Stimulated activated effector memory CD8-positive, alpha-beta T cell treated with anti-CD3 and anti-CD28 coated beads, Interleukin-12 subunit alpha, Interleukin-12 subunit beta, amount 100 ng/mL, for 72 hours (primary cell): ENCODE measurements at regions not wholly inside any gene's neighbourhood (a gene's known extent, or its start where the extent isn't known, plus 50 kb on each side); places are given as distances from the start of the nearest gene placed in this dataset.

Source experiments
- ATAC-seq: fragments of 150-1000 bp; cut with Tn5 transposase; 2 replicates; pipeline ENCODE4 v1.10.0; 2021
- DNase-seq, 2 donors: peaks; one replicate each; pipeline ENCODE4 v3.0.0; 2021 to 2022; ENCODE audit warnings: low spot score in 2 of 2
- H3K27ac Mint-ChIP-seq: one replicate; pipeline ENCODE4 v1.8.0; 2022; ENCODE audit warnings: mild to moderate bottlenecking, mixed read lengths
- H3K36me3 Mint-ChIP-seq: one replicate; pipeline ENCODE4 v1.8.0; 2022; ENCODE audit warnings: mild to moderate bottlenecking, mixed read lengths
- H3K4me1 Mint-ChIP-seq: one replicate; pipeline ENCODE4 v1.8.0; 2022; ENCODE audit warnings: mixed read lengths
- H3K4me3 Mint-ChIP-seq: one replicate; pipeline ENCODE4 v1.8.0; 2022; ENCODE audit warnings: mild to moderate bottlenecking, mixed read lengths
- H3K9me3 Mint-ChIP-seq: one replicate; pipeline ENCODE4 v1.8.0; 2022; ENCODE audit warnings: mixed read lengths

GRCh38 chr2:120993661-120994060 lies 258.0 kb downstream of the GLI2 start:
- H3K4me1 Mint-ChIP-seq, result no peaks in the 10 kb centered on the region
- H3K9me3 Mint-ChIP-seq, result no peaks in the 10 kb centered on the region
- H3K4me3 Mint-ChIP-seq, result no peak overlapping the region
- no peaks in the 10 kb centered on the region for H3K36me3 Mint-ChIP-seq
- ATAC-seq, result no peak
- no peak for DNase-seq
- H3K27ac Mint-ChIP-seq, result no peak overlapping the region

GRCh38 chr2:120994301-120994995 lies 258.8 kb downstream of the GLI2 start:
- DNase-seq (no peak), ATAC-seq (no peak)
- H3K4me3 Mint-ChIP-seq, result no peak overlapping the region
- no peaks in the 10 kb centered on the region for H3K4me1 Mint-ChIP-seq
- no peak overlapping the region for H3K27ac Mint-ChIP-seq
- no peaks in the 10 kb centered on the region for H3K9me3 Mint-ChIP-seq
- H3K36me3 Mint-ChIP-seq, result no peaks in the 10 kb centered on the region

- Mint-ChIP-seq H3K4me1 (no peaks in the 10 kb centered on the region), H3K9me3 (peaks cover 2% of the 10 kb centered on the region), H3K36me3 (no peaks in the 10 kb centered on the region), H3K27ac (no peak overlapping the region), H3K4me3 (no peak overlapping the region)
- ATAC-seq, result no peak
- no peak for DNase-seq
Observed at GRCh38 chr2:120995152-120995551, 259.5 kb downstream of the GLI2 start.

- no peak overlapping the region for H3K4me3 Mint-ChIP-seq
- no peak for ATAC-seq
- no peak for DNase-seq
- H3K27ac Mint-ChIP-seq, result no peak overlapping the region
- H3K4me1 Mint-ChIP-seq, result no peaks in the 10 kb centered on the region
- H3K36me3 Mint-ChIP-seq, result no peaks in the 10 kb centered on the region
- peaks cover 3% of the 10 kb centered on the region for H3K9me3 Mint-ChIP-seq
Observed at GRCh38 chr2:120995656-120996190, 260.1 kb downstream of the GLI2 start.

- DNase-seq, result no peak
- Mint-ChIP-seq H3K36me3 (no peaks in the 10 kb centered on the region), H3K27ac (no peak overlapping the region), H3K9me3 (peaks cover 7% of the 10 kb centered on the region), H3K4me1 (no peaks in the 10 kb centered on the region), H3K4me3 (no peak overlapping the region)
- no peak for ATAC-seq
Observed at GRCh38 chr2:120999377-121000097, 263.9 kb downstream of the GLI2 start.

GRCh38 chr2:121000804-121001203 lies 265.1 kb downstream of the GLI2 start:
- H3K4me1 Mint-ChIP-seq, result no peaks in the 10 kb centered on the region
- peaks cover 7% of the 10 kb centered on the region for H3K9me3 Mint-ChIP-seq
- H3K36me3 Mint-ChIP-seq, result no peaks in the 10 kb centered on the region
- ATAC-seq (no peak), DNase-seq (no peak)
- no peak overlapping the region for H3K27ac Mint-ChIP-seq
- H3K4me3 Mint-ChIP-seq, result no peak overlapping the region

GRCh38 chr2:121001641-121002040 lies 266.0 kb downstream of the GLI2 start:
- H3K4me3 Mint-ChIP-seq, result no peak overlapping the region

GRCh38 chr2:121002597-121002996 lies 266.9 kb downstream of the GLI2 start:
- Mint-ChIP-seq H3K27ac (no peak overlapping the region), H3K4me1 (no peaks in the 10 kb centered on the region), H3K9me3 (peaks cover 8% of the 10 kb centered on the region), H3K36me3 (no peaks in the 10 kb centered on the region), H3K4me3 (no peak overlapping the region)
- no peak for ATAC-seq
- no peak for DNase-seq

More at GRCh38 chr2:121001641-121002040, 266.0 kb downstream of the GLI2 start:
- peaks cover 7% of the 10 kb centered on the region for H3K9me3 Mint-ChIP-seq
- H3K36me3 Mint-ChIP-seq, result no peaks in the 10 kb centered on the region
- no peaks in the 10 kb centered on the region for H3K4me1 Mint-ChIP-seq
- ATAC-seq, result no peak
- DNase-seq, result no peak
- H3K27ac Mint-ChIP-seq, result no peak overlapping the region

- no peak overlapping the region for H3K27ac Mint-ChIP-seq
- H3K36me3 Mint-ChIP-seq, result no peaks in the 10 kb centered on the region
- no peak overlapping the region for H3K4me3 Mint-ChIP-seq
- DNase-seq, result no peak
- peaks cover 10% of the 10 kb centered on the region for H3K9me3 Mint-ChIP-seq
- no peak for ATAC-seq
- no peaks in the 10 kb centered on the region for H3K4me1 Mint-ChIP-seq
Observed at GRCh38 chr2:121003391-121003790, 267.7 kb downstream of the GLI2 start.

- DNase-seq (no peak), ATAC-seq (no peak)
- H3K4me1 Mint-ChIP-seq, result no peaks in the 10 kb centered on the region
- H3K36me3 Mint-ChIP-seq, result no peaks in the 10 kb centered on the region
- no peak overlapping the region for H3K4me3 Mint-ChIP-seq
- peaks cover 10% of the 10 kb centered on the region for H3K9me3 Mint-ChIP-seq
- no peak overlapping the region for H3K27ac Mint-ChIP-seq
Observed at GRCh38 chr2:121004359-121004758, 268.7 kb downstream of the GLI2 start.

- Mint-ChIP-seq H3K27ac (no peak overlapping the region), H3K4me3 (no peak overlapping the region)
- ATAC-seq, result no peak
Observed at GRCh38 chr2:121004950-121005349, 269.3 kb downstream of the GLI2 start.

GRCh38 chr2:121005453-121005852 lies 269.8 kb downstream of the GLI2 start:
- Mint-ChIP-seq H3K27ac (no peak overlapping the region), H3K4me1 (no peaks in the 10 kb centered on the region)
- no peak for DNase-seq

More at GRCh38 chr2:121004950-121005349, 269.3 kb downstream of the GLI2 start:
- no peaks in the 10 kb centered on the region for H3K4me1 Mint-ChIP-seq
- peaks cover 9% of the 10 kb centered on the region for H3K9me3 Mint-ChIP-seq
- H3K36me3 Mint-ChIP-seq, result no peaks in the 10 kb centered on the region
- DNase-seq, result no peak

GRCh38 chr2:121006743-121007489 lies 271.2 kb downstream of the GLI2 start:
- no peak overlapping the region for H3K4me3 Mint-ChIP-seq
- no peaks in the 10 kb centered on the region for H3K4me1 Mint-ChIP-seq
- ATAC-seq (no peak), DNase-seq (no peak)
- peaks cover 3% of the 10 kb centered on the region for H3K9me3 Mint-ChIP-seq
- H3K36me3 Mint-ChIP-seq, result no peaks in the 10 kb centered on the region
- H3K27ac Mint-ChIP-seq, result no peak overlapping the region

More at GRCh38 chr2:121005453-121005852, 269.8 kb downstream of the GLI2 start:
- H3K4me3 Mint-ChIP-seq, result no peak overlapping the region
- no peaks in the 10 kb centered on the region for H3K36me3 Mint-ChIP-seq
- ATAC-seq, result no peak
- H3K9me3 Mint-ChIP-seq, result peaks cover 6% of the 10 kb centered on the region

- no peak overlapping the region for H3K27ac Mint-ChIP-seq
- no peak for ATAC-seq
- no peaks in the 10 kb centered on the region for H3K36me3 Mint-ChIP-seq
- no peak for DNase-seq
- no peaks in the 10 kb centered on the region for H3K4me1 Mint-ChIP-seq
- H3K4me3 Mint-ChIP-seq, result no peak overlapping the region
- H3K9me3 Mint-ChIP-seq, result peaks cover 3% of the 10 kb centered on the region
Observed at GRCh38 chr2:121007490-121007853, 271.8 kb downstream of the GLI2 start.

GRCh38 chr2:121008975-121009374 lies 273.3 kb downstream of the GLI2 start:
- Mint-ChIP-seq H3K9me3 (peaks cover 3% of the 10 kb centered on the region), H3K36me3 (no peaks in the 10 kb centered on the region), H3K4me3 (no peak overlapping the region), H3K4me1 (no peaks in the 10 kb centered on the region), H3K27ac (no peak overlapping the region)
- ATAC-seq, result no peak
- no peak for DNase-seq
